Hindlimb muscle (tissue), 1 donor: ENCODE measurements at regions not wholly inside any gene's neighbourhood (a gene's known extent, or its start where the extent isn't known, plus 50 kb on each side); places are given as distances from the start of the nearest gene placed in this dataset.

Experiments used
- DNase-seq: peaks from one replicate; pipeline ENCODE4 v3.0.0-alpha.2; 2013

DNA sequence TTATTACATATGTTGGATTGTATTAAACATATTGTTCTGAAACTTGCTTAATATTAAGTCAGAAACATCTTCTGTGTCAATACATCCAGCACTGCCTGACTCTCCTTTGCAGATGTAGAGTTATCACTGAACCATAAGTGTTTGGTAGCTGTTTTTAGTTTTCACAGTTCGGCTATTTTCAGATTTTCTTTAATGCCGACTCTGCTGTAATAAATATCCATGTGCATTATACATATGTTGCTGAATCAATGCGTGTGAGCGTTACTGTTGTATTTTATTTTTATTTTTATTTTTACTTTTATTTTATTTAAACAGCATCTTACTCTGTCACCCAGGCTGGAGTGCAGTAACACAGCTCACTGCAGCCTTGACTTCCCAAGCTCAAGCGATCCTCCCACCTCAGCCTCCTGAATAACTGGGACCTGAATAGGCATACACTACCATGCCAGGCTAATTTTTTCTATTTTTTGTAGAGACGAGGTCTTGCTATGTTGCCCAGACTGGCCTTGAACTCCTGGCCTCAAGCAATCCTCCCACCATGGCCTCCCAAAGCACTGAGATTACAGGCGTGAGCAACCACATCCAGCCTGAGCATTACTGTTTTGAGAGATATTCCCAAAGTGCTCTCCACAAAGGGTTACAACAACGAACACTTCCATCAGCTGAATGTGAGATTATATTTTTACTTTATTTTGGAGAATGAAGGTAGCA, 50.7 kb upstream of the NOCT start:
- DNase-seq: no peak

DNA sequence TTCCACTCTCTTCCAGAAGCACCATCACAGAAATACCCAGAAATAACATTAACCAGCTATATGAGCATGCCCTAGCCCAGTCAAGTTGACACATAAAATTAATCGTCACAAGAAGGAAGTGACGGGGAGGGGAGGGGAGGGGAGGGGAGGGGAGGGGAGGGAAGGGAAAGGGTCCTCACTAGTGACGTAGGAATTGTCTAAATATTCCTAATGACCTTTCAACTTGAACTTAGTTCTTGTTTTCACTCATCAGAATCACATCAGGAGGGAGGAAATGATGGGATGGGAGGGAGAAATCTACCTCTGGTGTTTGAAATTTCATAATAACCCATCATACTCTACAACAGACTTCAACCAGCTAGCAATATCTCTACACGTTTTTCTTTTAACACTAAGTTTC, 52.2 kb upstream of the NOCT start:
- DNase-seq: no peak

DNA sequence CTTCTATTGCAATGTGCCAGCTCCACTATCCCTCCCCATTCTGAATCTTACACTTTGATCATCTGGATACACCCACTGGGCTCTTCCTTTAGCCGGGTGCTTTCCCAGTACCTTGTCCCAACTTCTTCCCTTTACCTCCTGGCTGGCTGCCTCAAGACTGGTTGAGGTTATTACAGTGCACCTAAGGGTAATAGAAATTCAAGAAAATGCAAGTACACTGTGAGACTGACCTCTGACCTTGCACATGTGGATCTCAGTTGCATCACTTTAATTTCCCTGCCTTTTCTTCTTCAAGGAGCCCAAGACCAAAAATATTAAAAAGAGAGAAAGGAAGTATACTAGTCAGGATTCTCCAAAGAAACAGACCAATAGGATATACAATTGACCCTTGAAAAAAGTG, 53.9 kb upstream of the NOCT start:
- no peak for DNase-seq

- DNase-seq: no peak
Measured at GRCh38 chr4:138961129-138961528, 54.5 kb upstream of the NOCT start.

DNA sequence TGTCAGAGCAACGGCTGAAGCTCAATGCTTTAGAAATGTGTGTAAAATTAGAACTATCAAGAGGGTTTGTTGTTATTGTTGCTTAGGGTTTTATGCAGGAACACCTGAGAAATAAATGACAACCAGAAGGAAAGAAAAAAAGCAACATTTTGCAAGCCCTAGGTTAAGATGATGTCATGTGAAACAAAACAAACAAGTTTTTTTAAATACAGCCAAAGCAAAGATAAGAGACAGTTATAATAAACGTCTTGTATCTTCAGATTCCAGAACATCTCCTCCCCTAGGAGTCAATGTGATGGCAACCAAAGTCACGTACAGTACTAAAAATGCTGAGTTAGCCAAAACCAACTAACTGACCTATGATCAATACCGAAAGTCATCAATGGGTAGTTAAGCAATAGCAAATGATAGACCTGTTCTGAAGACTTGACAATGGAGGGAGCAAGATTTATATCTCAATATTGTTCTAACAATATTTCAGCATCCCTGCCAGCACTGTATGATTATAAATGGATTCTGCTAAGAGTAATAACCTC, 55.3 kb upstream of the NOCT start:
- DNase-seq: no peak

DNA sequence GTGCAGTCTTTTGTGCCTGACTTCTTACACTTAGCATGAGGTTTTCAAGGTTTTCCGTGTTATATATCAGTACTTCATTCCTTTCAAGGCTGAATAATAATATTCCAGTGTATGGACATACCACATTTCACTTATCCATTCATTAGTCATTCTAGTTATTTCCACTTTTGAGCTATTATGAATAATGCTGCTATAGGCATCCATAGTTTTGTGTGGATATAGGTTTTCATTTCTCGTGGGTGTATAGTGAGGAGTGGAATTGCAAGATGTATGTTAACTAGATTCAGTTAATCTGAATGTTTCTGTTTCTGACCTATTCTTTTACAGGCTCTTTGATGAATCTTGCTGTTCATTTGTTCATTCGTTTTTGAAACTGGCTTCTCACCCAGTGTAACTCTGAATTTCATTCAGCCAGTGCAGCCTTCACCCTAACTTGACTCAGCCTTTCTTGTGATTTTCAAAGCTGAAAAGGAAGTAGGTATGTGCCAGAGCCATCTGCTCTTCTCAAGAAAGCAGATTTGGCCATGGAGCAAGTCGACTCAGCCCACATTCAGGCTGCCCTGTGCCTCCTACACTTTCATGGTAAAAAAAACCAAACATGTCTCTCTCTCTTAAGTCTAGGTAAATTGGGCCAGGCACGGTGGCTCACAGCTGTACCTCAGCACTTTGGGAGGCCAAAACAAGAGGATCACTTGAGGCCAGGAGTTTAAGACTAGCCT, 56.3 kb upstream of the NOCT start:
- no peak for DNase-seq

GRCh38 chr4:138958519-138958918, 57.1 kb upstream of the NOCT start:
- DNase-seq: no peak

DNA sequence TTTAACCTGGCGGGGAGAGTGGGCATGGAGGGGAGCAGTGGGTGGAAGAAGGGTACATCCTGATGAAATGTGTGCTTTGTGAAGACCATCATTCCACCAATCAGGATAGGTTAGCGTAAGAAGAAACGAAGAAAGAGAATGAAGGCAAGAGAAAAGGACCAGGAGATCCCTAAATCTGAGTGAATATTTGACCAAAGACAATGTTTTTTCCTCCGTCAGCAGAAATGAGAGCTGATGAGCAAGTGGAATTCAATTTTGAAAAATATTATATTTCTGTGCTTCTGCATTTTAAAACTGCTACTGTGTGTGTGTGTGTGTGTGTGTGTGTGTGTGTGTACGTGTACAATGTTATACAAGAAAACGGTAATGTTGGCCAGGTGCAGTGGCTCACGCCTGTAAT, 58.3 kb upstream of the NOCT start:
- DNase-seq: no peak

- DNase-seq: no peak
Measured at GRCh38 chr4:138954428-138954827, 61.2 kb upstream of the NOCT start.

GRCh38 chr4:138953961-138954371, 61.6 kb upstream of the NOCT start:
- DNase-seq: peak; percentile 32

- DNase-seq: no peak
Measured at GRCh38 chr4:138952411-138952810, 63.2 kb upstream of the NOCT start.

DNA sequence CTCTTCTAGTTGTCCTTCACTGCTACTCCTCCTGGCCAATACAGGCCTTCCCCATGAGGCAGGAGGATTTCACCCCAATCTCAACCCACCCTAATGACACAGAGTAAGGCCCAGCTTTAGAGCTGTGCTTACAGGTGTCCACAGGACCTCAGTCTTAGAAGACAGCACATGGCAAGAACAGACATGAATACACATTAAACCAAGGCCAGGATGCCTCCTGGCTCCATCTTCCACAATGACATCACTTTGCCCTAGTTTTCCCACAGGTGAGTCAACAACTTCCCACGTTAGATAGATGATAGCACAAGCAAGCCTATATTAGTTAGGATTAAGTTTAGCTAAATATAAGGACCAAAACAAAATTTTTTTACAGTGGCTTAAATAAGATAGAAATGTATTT, 63.8 kb upstream of the NOCT start:
- DNase-seq: no peak

GRCh38 chr4:138949866-138950265, 65.7 kb upstream of the NOCT start:
- no peak for DNase-seq

GRCh38 chr4:138948918-138949317, 66.7 kb upstream of the NOCT start:
- DNase-seq: no peak

DNA sequence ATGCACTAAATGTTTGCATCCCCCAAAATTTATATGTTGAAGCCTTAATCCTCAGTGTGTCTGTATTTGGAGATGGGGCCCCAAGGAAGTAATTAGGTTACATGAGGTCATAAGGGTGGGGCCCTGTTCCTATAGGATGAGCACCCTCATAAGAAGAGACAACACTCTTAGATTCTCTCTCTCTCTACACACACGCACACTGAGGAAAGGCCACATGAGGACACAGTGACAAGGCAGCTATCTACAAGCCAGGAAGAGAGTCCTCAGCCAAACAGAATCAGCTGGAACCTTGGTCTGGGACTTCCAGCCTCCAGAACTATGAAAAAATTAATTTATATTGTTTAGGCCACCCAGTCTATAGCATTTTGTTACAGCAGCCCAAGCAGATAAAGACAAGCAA, 69.3 kb upstream of the NOCT start:
- DNase-seq: no peak

DNA sequence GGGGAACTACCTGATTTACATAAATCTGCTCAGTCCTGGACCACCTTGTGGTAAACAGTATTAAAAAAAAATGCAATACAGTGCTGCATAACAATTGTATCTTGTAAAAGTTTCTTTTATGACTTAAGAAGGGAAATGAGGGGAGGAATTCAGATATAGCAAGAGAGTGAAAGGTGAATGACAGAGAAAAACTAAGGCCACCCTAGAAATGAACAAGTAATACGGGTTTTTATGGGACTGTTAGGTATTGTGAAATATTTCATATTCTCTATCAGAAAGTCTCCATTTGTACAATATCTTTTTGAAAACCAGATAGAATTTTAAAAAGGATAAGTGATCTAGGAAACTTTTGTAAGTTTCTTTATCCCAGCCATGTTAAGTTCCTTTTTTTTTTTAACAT, 69.7 kb upstream of the NOCT start:
- DNase-seq: no peak

- DNase-seq: no peak
Measured at GRCh38 chr4:138945401-138945800, 70.2 kb upstream of the NOCT start.

- DNase-seq: no peak
Measured at GRCh38 chr4:138943893-138944292, 71.7 kb upstream of the NOCT start.

- DNase-seq: no peak
Measured at GRCh38 chr4:138941037-138941436, 74.5 kb upstream of the NOCT start.

DNA sequence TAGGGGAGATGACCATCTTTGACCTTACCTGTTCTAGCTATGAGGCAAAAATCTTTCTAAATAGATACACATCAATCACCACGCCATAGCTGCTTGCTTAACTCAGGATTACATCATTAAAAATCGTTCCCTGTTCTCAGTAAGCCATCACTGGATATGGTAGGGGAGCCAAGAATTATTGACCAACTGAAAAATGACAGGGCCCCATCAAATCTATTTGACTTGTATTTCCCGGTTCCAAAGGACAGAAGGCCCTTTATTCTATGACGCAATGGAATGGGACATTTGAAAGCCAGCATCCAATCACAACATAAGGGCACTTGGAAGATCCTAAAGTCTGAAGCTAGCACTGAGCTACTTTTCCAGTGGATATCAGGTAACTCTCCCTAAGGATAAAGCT, 75.6 kb upstream of the NOCT start:
- no peak for DNase-seq

DNA sequence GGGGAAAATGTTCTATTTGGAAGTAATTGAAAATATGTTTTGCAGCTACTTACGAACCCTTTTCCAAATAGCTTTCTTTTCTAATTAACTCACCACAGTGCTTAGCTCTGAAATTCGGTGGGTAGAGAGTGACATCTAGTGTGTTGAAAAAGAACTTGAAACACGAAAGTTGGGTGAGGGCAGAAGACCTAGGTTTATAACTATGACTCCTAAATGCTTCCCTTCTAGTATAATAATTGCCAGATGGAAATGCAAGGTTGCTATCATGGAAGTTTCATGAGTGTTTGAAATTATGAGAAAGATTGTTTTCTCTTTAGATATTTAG, 77.3 kb upstream of the NOCT start:
- DNase-seq: peak; percentile 35

GRCh38 chr4:138935135-138935807, 80.3 kb upstream of the NOCT start:
- no peak for DNase-seq

- no peak for DNase-seq
Measured at GRCh38 chr4:138927072-138927471, 88.5 kb upstream of the NOCT start.

GRCh38 chr4:138925495-138925894, 90.1 kb upstream of the NOCT start:
- DNase-seq: no peak
